ENCODE measurements at regions not wholly inside any gene's neighbourhood (a gene's known extent, or its start where the extent isn't known, plus 50 kb on each side); places are given as distances from the start of the nearest gene placed in this dataset.

- Mint-ChIP-seq H3K4me1 (ENCODE audit: low read depth, unreplicated experiment) (peaks cover 6% of the 10 kb centered on the region), H3K4me3 (ENCODE audit: unreplicated experiment) (no peak overlapping the region), H3K27ac (ENCODE audit: unreplicated experiment) (no peak overlapping the region), H3K36me3 (ENCODE audit: insufficient read depth, unreplicated experiment) (no peaks in the 10 kb centered on the region), H3K27me3 (ENCODE audit: insufficient read depth, unreplicated experiment) (peaks cover 3% of the 10 kb centered on the region), H3K9me3 (ENCODE audit: unreplicated experiment) (no peaks in the 10 kb centered on the region)
- Histone ChIP-seq H3K9me3 (no peaks in the 10 kb centered on the region), H3K4me3 (ENCODE audit: low read depth, low read length) (no peak overlapping the region), H3K4me1 (no peaks in the 10 kb centered on the region), H3K36me3 (ENCODE audit: control insufficient read depth, insufficient read depth, low read length) (no peaks in the 10 kb centered on the region), H3K27me3 (replicated peaks; ENCODE audit: control insufficient read depth, insufficient read depth, low read length) (no peaks in the 10 kb centered on the region)
- no TSS peak for BruUV-seq (replicated peaks)
- no peak for DNase-seq
- ChIA-PET POLR2A (no interaction called here), CTCF (no interaction called here)
- intact Hi-C loops (cut with micrococcal nuclease; ENCODE audit: unreplicated experiment): no loop called here
- TF ChIP-seq CTCF (IDR thresholded peaks at IDR 0.05; ENCODE audit: insufficient read depth in 1 of 2, low read depth in 1 of 2, low read length in 1 of 2, severe bottlenecking in 1 of 2, unreplicated experiment in 1 of 2): no peak
These were observed 107.1 kb upstream of the BACH2 start for GRCh38 chr6:90403489-90404381.

- ChIA-PET CTCF (no interaction called here), POLR2A (no interaction called here)
- no peaks in the 10 kb centered on the region for H3K9me3 ChIP-seq
- TF ChIP-seq CTCF (IDR thresholded peaks at IDR 0.05; ENCODE audit: insufficient read depth in 1 of 2, low read depth in 1 of 2, low read length in 1 of 2, severe bottlenecking in 1 of 2, unreplicated experiment in 1 of 2): no peak
- no peak for DNase-seq
- Mint-ChIP-seq H3K4me1 (ENCODE audit: low read depth, unreplicated experiment) (peaks cover 6% of the 10 kb centered on the region), H3K27ac (ENCODE audit: unreplicated experiment) (no peak overlapping the region), H3K27me3 (ENCODE audit: insufficient read depth, unreplicated experiment) (peaks cover 5% of the 10 kb centered on the region), H3K36me3 (ENCODE audit: insufficient read depth, unreplicated experiment) (no peaks in the 10 kb centered on the region), H3K4me3 (ENCODE audit: unreplicated experiment) (no peak overlapping the region), H3K9me3 (ENCODE audit: unreplicated experiment) (no peaks in the 10 kb centered on the region)
- H3K27me3 ChIP-seq (replicated peaks; ENCODE audit: control insufficient read depth, insufficient read depth, low read length): no peaks in the 10 kb centered on the region
- H3K36me3 ChIP-seq (ENCODE audit: control insufficient read depth, insufficient read depth, low read length): no peaks in the 10 kb centered on the region
- no peak overlapping the region for H3K4me3 ChIP-seq (ENCODE audit: low read depth, low read length)
- intact Hi-C loops (cut with micrococcal nuclease; ENCODE audit: unreplicated experiment): no loop called here
- BruUV-seq (replicated peaks): no TSS peak
- no peaks in the 10 kb centered on the region for H3K4me1 ChIP-seq
These were observed 106.2 kb upstream of the BACH2 start for GRCh38 chr6:90402831-90403192.

- H3K9me3 ChIP-seq: no peaks in the 10 kb centered on the region
- H3K27me3 ChIP-seq (replicated peaks; ENCODE audit: control insufficient read depth, insufficient read depth, low read length): no peaks in the 10 kb centered on the region
- no peaks in the 10 kb centered on the region for H3K36me3 ChIP-seq (ENCODE audit: control insufficient read depth, insufficient read depth, low read length)
- Mint-ChIP-seq H3K27me3 (ENCODE audit: insufficient read depth, unreplicated experiment) (peaks cover 5% of the 10 kb centered on the region), H3K27ac (ENCODE audit: unreplicated experiment) (no peak overlapping the region), H3K4me3 (ENCODE audit: unreplicated experiment) (no peak overlapping the region), H3K36me3 (ENCODE audit: insufficient read depth, unreplicated experiment) (no peaks in the 10 kb centered on the region), H3K9me3 (ENCODE audit: unreplicated experiment) (no peaks in the 10 kb centered on the region), H3K4me1 (ENCODE audit: low read depth, unreplicated experiment) (peaks cover 6% of the 10 kb centered on the region)
- ChIA-PET POLR2A (no interaction called here), CTCF (no interaction called here)
- BruUV-seq (replicated peaks): no TSS peak
- intact Hi-C loops (cut with micrococcal nuclease; ENCODE audit: unreplicated experiment): no loop called here
- DNase-seq: no peak
- no peak for TF ChIP-seq CTCF (IDR thresholded peaks at IDR 0.05; ENCODE audit: insufficient read depth in 1 of 2, low read depth in 1 of 2, low read length in 1 of 2, severe bottlenecking in 1 of 2, unreplicated experiment in 1 of 2)
- no peaks in the 10 kb centered on the region for H3K4me1 ChIP-seq
- H3K4me3 ChIP-seq (ENCODE audit: low read depth, low read length): no peak overlapping the region
These were observed 105.5 kb upstream of the BACH2 start for GRCh38 chr6:90401933-90402830.

Data from Caco-2 (cell line).